ENCODE measurements at regions not wholly inside any gene's neighbourhood (a gene's known extent, or its start where the extent isn't known, plus 50 kb on each side); places are given as distances from the start of the nearest gene placed in this dataset.

DNA sequence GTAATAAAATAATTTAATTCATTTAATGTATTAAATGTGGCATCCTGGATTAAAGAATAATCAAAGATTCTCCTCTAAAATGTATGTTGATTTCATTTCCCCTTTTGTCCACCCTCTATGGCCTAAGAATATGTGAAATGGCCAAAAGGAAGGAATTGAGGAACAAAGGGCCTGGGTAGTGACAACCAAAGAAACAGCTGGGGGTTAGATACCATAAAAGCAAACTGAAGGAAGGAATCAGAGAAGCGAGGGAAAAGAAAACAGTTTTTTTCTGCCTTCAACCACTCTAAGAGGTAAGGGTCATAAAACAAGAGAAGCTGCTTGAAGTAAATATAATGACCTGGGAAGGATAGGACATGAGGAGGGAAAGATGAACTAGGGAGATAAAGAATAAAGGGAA is 139.3 kb downstream of the FAM76B start:
- H3K27me3 Mint-ChIP-seq (ENCODE audit: low read depth), result no peaks in the 10 kb centered on the region
- ATAC-seq (no peak), DNase-seq (ENCODE audit: low spot score) (no peak)
- H3K4me1 Mint-ChIP-seq, result peaks cover 12% of the 10 kb centered on the region
- no peak overlapping the region for H3K4me3 Mint-ChIP-seq
- peaks cover 11% of the 10 kb centered on the region for H3K9me3 Mint-ChIP-seq
- TF ChIP-seq, protein P1, sequence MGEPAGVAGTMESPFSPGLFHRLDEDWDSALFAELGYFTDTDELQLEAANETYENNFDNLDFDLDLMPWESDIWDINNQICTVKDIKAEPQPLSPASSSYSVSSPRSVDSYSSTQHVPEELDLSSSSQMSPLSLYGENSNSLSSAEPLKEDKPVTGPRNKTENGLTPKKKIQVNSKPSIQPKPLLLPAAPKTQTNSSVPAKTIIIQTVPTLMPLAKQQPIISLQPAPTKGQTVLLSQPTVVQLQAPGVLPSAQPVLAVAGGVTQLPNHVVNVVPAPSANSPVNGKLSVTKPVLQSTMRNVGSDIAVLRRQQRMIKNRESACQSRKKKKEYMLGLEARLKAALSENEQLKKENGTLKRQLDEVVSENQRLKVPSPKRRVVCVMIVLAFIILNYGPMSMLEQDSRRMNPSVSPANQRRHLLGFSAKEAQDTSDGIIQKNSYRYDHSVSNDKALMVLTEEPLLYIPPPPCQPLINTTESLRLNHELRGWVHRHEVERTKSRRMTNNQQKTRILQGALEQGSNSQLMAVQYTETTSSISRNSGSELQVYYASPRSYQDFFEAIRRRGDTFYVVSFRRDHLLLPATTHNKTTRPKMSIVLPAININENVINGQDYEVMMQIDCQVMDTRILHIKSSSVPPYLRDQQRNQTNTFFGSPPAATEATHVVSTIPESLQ (CRISPR knock-in tag; IDR thresholded peaks at IDR 0.05), result no peak
- TF ChIP-seq ZNF532 (CRISPR knock-in tag; IDR thresholded peaks at IDR 0.05; ENCODE audit: borderline replicate concordance) (no peak), NFYB (CRISPR knock-in tag; conservative IDR thresholded peaks at IDR 0.05; ENCODE audit: low read depth) (no peak), ZNF396 (CRISPR knock-in tag; IDR thresholded peaks at IDR 0.05; ENCODE audit: borderline replicate concordance) (no peak), GABPB1 (CRISPR knock-in tag; IDR thresholded peaks at IDR 0.05) (no peak), NR3C1 (CRISPR knock-in tag; conservative IDR thresholded peaks at IDR 0.05; ENCODE audit: low read depth) (no peak), RORB (CRISPR knock-in tag; IDR thresholded peaks at IDR 0.05) (no peak), E2F1 (CRISPR knock-in tag; IDR thresholded peaks at IDR 0.05) (no peak), ZMAT4 (CRISPR knock-in tag; IDR thresholded peaks at IDR 0.05) (no peak), E2F5 (CRISPR knock-in tag; IDR thresholded peaks at IDR 0.05) (no peak), IRF1 (CRISPR knock-in tag; IDR thresholded peaks at IDR 0.05) (no peak), EMX1 (CRISPR knock-in tag; IDR thresholded peaks at IDR 0.05) (no peak), HMGA2 (CRISPR knock-in tag; IDR thresholded peaks at IDR 0.05) (no peak), ESRRA (CRISPR knock-in tag; IDR thresholded peaks at IDR 0.05; ENCODE audit: borderline replicate concordance) (no peak), PRDM15 (CRISPR knock-in tag; IDR thresholded peaks at IDR 0.05) (no peak)
- H3K36me3 Mint-ChIP-seq, result 0 out of 2 replicates have a peak, but pooled peaks cover 3% of the 10 kb centered on the region
- CTCF ChIA-PET, result interaction anchor here (1.0 kb wide), 1 partner anchor 55 kb away, joined by 3 read pairs; no protein-coding TSS in a partner anchor
- POLR2A ChIA-PET, result no interaction called here
- no peak overlapping the region for H3K27ac Mint-ChIP-seq

Measured in WTC11 (cell line).